ENCODE measurements at regions not wholly inside any gene's neighbourhood (a gene's known extent, or its start where the extent isn't known, plus 50 kb on each side); places are given as distances from the start of the nearest gene placed in this dataset.

GRCh38 chr11:127890030-127890615 lies 697.2 kb downstream of the ETS1 start:
- Histone ChIP-seq H3K27ac (no peak overlapping the region), H3K36me3 (no peaks in the 10 kb centered on the region), H3K27me3 (replicated peaks; ENCODE audit: insufficient read depth) (no peaks in the 10 kb centered on the region), H3K4me3 (no peak overlapping the region), H3K9me3 (no peaks in the 10 kb centered on the region), H3K4me1 (ENCODE audit: control insufficient read depth in 1 of 2, low read depth in 2 of 2) (no peaks in the 10 kb centered on the region)
- DNase-seq (ENCODE audit: low spot score) (no peak), ATAC-seq (ENCODE audit: insufficient number of reproducible peaks, low FRiP score, low read depth) (no peak)
- TF ChIP-seq CTCF (IDR thresholded peaks at IDR 0.05), result no peak

- Histone ChIP-seq H3K4me3 (no peak overlapping the region), H3K36me3 (no peaks in the 10 kb centered on the region), H3K9me3 (no peaks in the 10 kb centered on the region), H3K27ac (no peak overlapping the region), H3K4me1 (ENCODE audit: control insufficient read depth in 1 of 2, low read depth in 2 of 2) (no peaks in the 10 kb centered on the region), H3K27me3 (replicated peaks; ENCODE audit: insufficient read depth) (no peaks in the 10 kb centered on the region)
- TF ChIP-seq CTCF (IDR thresholded peaks at IDR 0.05), result no peak
- ATAC-seq (ENCODE audit: insufficient number of reproducible peaks, low FRiP score, low read depth) (no peak), DNase-seq (ENCODE audit: low spot score) (no peak)
Measured at GRCh38 chr11:127888386-127888785, 699.0 kb downstream of the ETS1 start.

GRCh38 chr11:127875131-127875530 lies 712.2 kb downstream of the ETS1 start:
- H3K4me3 ChIP-seq, result no peak overlapping the region
- H3K27ac ChIP-seq, result no peak overlapping the region
- no peak for DNase-seq (ENCODE audit: low spot score)
- no peak for TF ChIP-seq CTCF (IDR thresholded peaks at IDR 0.05)
- H3K9me3 ChIP-seq, result no peaks in the 10 kb centered on the region
- H3K27me3 ChIP-seq (replicated peaks; ENCODE audit: insufficient read depth), result no peaks in the 10 kb centered on the region
- H3K4me1 ChIP-seq (ENCODE audit: control insufficient read depth in 1 of 2, low read depth in 2 of 2), result no peaks in the 10 kb centered on the region
- no peaks in the 10 kb centered on the region for H3K36me3 ChIP-seq
- ATAC-seq (ENCODE audit: insufficient number of reproducible peaks, low FRiP score, low read depth), result no peak

GRCh38 chr11:127873478-127873877 lies 713.9 kb downstream of the ETS1 start:
- H3K27ac ChIP-seq, result no peak overlapping the region
- no peaks in the 10 kb centered on the region for H3K9me3 ChIP-seq
- H3K4me3 ChIP-seq, result no peak overlapping the region
- no peak for DNase-seq (ENCODE audit: low spot score)
- TF ChIP-seq CTCF (IDR thresholded peaks at IDR 0.05), result no peak
- no peak for ATAC-seq (ENCODE audit: insufficient number of reproducible peaks, low FRiP score, low read depth)
- no peaks in the 10 kb centered on the region for H3K36me3 ChIP-seq
- H3K27me3 ChIP-seq (replicated peaks; ENCODE audit: insufficient read depth), result no peaks in the 10 kb centered on the region
- H3K4me1 ChIP-seq (ENCODE audit: control insufficient read depth in 1 of 2, low read depth in 2 of 2), result no peaks in the 10 kb centered on the region

- no peak for DNase-seq (ENCODE audit: low spot score)
- Histone ChIP-seq H3K27ac (no peak overlapping the region), H3K27me3 (replicated peaks; ENCODE audit: insufficient read depth) (no peaks in the 10 kb centered on the region), H3K4me3 (no peak overlapping the region), H3K9me3 (no peaks in the 10 kb centered on the region), H3K36me3 (no peaks in the 10 kb centered on the region), H3K4me1 (ENCODE audit: control insufficient read depth in 1 of 2, low read depth in 2 of 2) (no peaks in the 10 kb centered on the region)
- TF ChIP-seq CTCF (IDR thresholded peaks at IDR 0.05), result no peak
- no peak for ATAC-seq (ENCODE audit: insufficient number of reproducible peaks, low FRiP score, low read depth)
Measured at GRCh38 chr11:127866109-127866508, 721.2 kb downstream of the ETS1 start.
